Gastroesophageal sphincter (tissue), 4 donors: ENCODE measurements at regions not wholly inside any gene's neighbourhood (a gene's known extent, or its start where the extent isn't known, plus 50 kb on each side); places are given as distances from the start of the nearest gene placed in this dataset.

Experiments
- ATAC-seq: fragments of 150-250 bp; one replicate; pipeline ENCODE4 v1.9.1; 2016; ENCODE audit warnings: mild to moderate bottlenecking, moderate library complexity
- H3K27ac ChIP-seq, 4 donors: fragments of 200-600 bp; sonication (generic) in 3 of 4; 1 replicate in 3 of 4; 2 replicates in 1 of 4; pipeline ENCODE4 v1.5.1; 2016 to 2019
- H3K27me3 ChIP-seq: fragments of 200-600 bp; sonication (generic); one replicate; pipeline ENCODE4 v1.5.1; 2019
- H3K36me3 ChIP-seq, 2 donors: fragments of 200-600 bp; sonication (generic); one replicate each; pipeline ENCODE4 v1.5.1; 2019; ENCODE audit warnings: control low read depth in 1 of 2
- H3K4me1 ChIP-seq, 3 donors: fragments of 200-600 bp; sonication (generic); 1 replicate in 2 of 3; 2 replicates in 1 of 3; pipeline ENCODE4 v1.5.1; 2016 to 2019; ENCODE audit warnings: control low read depth in 2 of 3
- H3K4me3 ChIP-seq, 2 donors: fragments of 200-600 bp; sonication (generic); one replicate each; pipeline ENCODE4 v1.5.1; 2019; ENCODE audit warnings: mild to moderate bottlenecking in 1 of 2, moderate library complexity in 1 of 2
- H3K9me3 ChIP-seq, 3 donors: fragments of 200-600 bp; sonication (generic); one replicate each; pipeline ENCODE4 v1.5.1; 2017 to 2019; ENCODE audit warnings: control low read depth in 2 of 3
- EP300 ChIP-seq: sonication (generic); formaldehyde crosslinking; IDR thresholded peaks from one replicate; pipeline ENCODE4 v1.6.1; 2017; ENCODE audit warnings: antibody characterized with exemption, mild to moderate bottlenecking
- POLR2A ChIP-seq, 2 donors: fragments of 450-650 bp; IDR thresholded peaks; one replicate each; pipeline ENCODE4 v1.6.1; 2017; ENCODE audit warnings: antibody characterized with exemption in 2 of 2, mild to moderate bottlenecking in 2 of 2, moderate library complexity in 1 of 2
- POLR2AphosphoS5 ChIP-seq: sonication (generic); formaldehyde crosslinking; IDR thresholded peaks from one replicate; pipeline ENCODE4 v1.6.1; 2017; ENCODE audit warnings: antibody characterized with exemption
- WGBS, 2 donors: methylation state at CpG; one replicate each; pipeline ENCODE4 v1.1.5; 2018; ENCODE audit warnings: low coverage in 1 of 2; 5-methylcytosine and 5-hydroxymethylcytosine counted together
- TF ChIP-seq, protein P1 (sequence below), 4 experiments: fragments of 200-600 bp in 2 of 4; fragments of 450-650 bp in 2 of 4; sonication (generic) in 1 of 4; IDR thresholded peaks; one replicate each; pipeline ENCODE4 v1.5.1; 2017 to 2019; ENCODE audit warnings: antibody characterized with exemption in 4 of 4, mild to moderate bottlenecking in 2 of 4, moderate library complexity in 2 of 4

DNA sequence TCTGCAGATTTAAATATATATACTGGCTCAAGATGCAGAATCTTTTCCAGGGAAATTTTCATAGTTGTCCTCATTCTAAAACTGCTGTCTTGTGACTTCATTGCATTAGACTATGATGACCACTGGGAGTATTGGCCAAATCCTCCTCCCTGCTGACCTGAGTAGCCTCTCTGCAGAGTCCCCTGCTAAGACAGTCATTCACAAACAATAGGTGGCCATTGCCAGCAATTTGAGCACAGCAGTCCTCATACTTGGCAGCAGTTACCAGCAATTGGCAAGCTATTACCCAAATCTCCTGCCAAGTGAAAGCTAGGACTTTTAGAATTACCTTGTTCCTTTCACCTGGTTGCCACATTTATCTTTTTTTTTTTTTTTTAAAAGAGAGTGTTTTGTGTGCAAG, 325.8 kb downstream of the FAT3 start:
- no peaks in the 10 kb centered on the region for H3K4me1 ChIP-seq
- no peak overlapping the region for H3K27ac ChIP-seq
- ATAC-seq, result no peak
- no peaks in the 10 kb centered on the region for H3K27me3 ChIP-seq
- no peak for TF ChIP-seq EP300
- TF ChIP-seq POLR2AphosphoS5, result no peak
- TF ChIP-seq, protein P1, sequence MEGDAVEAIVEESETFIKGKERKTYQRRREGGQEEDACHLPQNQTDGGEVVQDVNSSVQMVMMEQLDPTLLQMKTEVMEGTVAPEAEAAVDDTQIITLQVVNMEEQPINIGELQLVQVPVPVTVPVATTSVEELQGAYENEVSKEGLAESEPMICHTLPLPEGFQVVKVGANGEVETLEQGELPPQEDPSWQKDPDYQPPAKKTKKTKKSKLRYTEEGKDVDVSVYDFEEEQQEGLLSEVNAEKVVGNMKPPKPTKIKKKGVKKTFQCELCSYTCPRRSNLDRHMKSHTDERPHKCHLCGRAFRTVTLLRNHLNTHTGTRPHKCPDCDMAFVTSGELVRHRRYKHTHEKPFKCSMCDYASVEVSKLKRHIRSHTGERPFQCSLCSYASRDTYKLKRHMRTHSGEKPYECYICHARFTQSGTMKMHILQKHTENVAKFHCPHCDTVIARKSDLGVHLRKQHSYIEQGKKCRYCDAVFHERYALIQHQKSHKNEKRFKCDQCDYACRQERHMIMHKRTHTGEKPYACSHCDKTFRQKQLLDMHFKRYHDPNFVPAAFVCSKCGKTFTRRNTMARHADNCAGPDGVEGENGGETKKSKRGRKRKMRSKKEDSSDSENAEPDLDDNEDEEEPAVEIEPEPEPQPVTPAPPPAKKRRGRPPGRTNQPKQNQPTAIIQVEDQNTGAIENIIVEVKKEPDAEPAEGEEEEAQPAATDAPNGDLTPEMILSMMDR (IDR thresholded peaks at IDR 0.05), result no peak
- no peak for TF ChIP-seq POLR2A (IDR thresholded peaks at IDR 0.05)
- no peaks in the 10 kb centered on the region for H3K9me3 ChIP-seq
- no peak overlapping the region for H3K4me3 ChIP-seq
- no peaks in the 10 kb centered on the region for H3K36me3 ChIP-seq

DNA sequence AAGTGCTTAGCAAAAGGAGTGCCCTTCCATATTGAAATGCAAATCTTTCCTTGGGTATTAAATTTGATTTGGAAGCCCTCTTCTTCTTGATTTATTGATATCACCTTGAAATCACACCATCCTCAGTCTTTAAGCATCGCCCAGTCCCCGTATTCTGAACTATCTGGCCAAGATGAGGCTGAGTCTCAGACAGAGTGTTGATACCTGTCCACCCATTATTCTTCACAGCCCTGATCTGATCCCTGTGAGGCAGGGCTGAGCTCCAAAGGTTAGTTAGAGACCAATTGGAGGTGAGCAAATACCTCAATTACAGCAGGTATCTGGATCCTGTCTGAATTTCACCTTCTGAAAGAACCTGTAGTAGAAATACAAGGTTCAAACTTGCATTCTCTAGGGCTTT, 326.3 kb downstream of the FAT3 start:
- Histone ChIP-seq H3K36me3 (no peaks in the 10 kb centered on the region), H3K4me3 (no peak overlapping the region), H3K9me3 (no peaks in the 10 kb centered on the region), H3K27me3 (no peaks in the 10 kb centered on the region), H3K27ac (no peak overlapping the region), H3K4me1 (no peaks in the 10 kb centered on the region)
- TF ChIP-seq EP300 (no peak), POLR2AphosphoS5 (no peak), POLR2A (IDR thresholded peaks at IDR 0.05) (no peak)
- TF ChIP-seq, protein P1 (IDR thresholded peaks at IDR 0.05), result no peak
- 100% methylated on average over 2 of the region's 2 CpGs for WGBS, 2 donors
- no peak for ATAC-seq

DNA sequence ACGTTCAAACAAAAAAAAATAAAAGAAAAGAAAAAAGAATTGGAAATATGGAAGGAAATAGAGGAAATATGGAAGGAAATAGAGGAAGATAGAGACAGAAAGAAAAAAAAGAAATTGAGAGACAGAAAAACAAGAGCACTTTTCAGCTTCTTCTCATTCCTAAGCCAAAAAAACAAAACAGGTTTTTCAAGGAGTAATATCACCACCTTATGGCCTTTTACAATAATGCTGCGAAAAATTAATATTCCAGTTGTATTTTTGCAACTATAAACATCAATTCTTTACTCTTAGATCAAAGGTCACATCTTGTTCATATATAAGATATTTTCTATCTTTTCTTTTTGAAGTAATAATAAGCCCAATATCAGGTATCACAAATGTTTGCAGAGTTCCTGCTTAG, 328.3 kb downstream of the FAT3 start:
- no peaks in the 10 kb centered on the region for H3K9me3 ChIP-seq
- WGBS, 2 donors, result 40 to 41% methylated on average over 2 of the region's 2 CpGs
- no peak for ATAC-seq
- no peak overlapping the region for H3K27ac ChIP-seq
- H3K27me3 ChIP-seq, result no peaks in the 10 kb centered on the region
- H3K36me3 ChIP-seq, result no peaks in the 10 kb centered on the region
- H3K4me1 ChIP-seq, result no peaks in the 10 kb centered on the region
- H3K4me3 ChIP-seq, result no peak overlapping the region
- TF ChIP-seq, protein P1 (IDR thresholded peaks at IDR 0.05), result peak in 1 of 4 experiments; percentile 15
- no peak for TF ChIP-seq EP300
- TF ChIP-seq POLR2AphosphoS5, result no peak

DNA sequence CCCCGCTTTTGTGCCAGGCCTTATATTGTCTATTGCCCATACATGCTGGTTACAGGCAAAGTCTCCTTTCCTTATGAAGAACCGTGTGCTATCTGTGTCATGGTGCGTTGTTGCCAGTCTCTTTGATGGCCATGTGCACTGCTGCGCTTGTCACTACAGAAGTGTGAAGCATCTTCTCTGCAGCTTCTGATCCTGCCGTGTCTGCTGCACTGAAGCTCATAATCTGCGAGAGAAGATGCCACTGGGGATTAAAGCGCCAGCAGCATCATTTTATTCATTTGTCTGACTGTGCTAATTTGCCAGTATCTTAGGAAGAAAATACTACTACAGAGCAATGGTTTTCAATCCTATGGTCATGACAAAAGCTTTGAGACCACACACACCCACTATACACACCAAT, 330.1 kb downstream of the FAT3 start:
- TF ChIP-seq POLR2AphosphoS5 (no peak), EP300 (no peak)
- TF ChIP-seq, protein P1 (IDR thresholded peaks at IDR 0.05), result no peak
- H3K27ac ChIP-seq, result no peak overlapping the region
- WGBS, 2 donors, result 89 to 93% methylated on average over 3 to 6 of the region's 7 CpGs

DNA sequence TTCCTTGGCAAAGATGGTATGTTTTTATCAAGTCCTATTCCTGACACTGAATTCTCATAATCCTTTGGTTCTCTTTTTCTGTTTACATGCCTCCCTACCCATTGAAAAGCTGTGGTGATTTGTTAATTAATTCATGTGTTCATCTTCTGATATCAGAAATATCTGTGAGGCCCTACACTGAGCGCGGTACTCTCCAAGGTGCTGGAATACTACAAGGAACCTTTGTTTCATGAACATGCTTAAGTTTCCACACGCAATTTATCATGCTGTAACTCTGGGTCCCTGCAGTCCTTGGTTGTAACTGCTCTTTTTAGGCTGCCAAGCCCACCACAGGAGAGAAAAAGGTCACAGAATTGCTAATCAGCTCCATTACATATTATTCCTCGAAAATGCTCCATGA, 331.8 kb downstream of the FAT3 start:
- WGBS, 2 donors, result 52 to 63% methylated on average over 4 of the region's 4 CpGs
- no peaks in the 10 kb centered on the region for H3K27me3 ChIP-seq
- no peak for ATAC-seq
- no peak overlapping the region for H3K27ac ChIP-seq
- H3K4me3 ChIP-seq, result no peak overlapping the region
- TF ChIP-seq POLR2AphosphoS5, result no peak
- TF ChIP-seq, protein P1 (IDR thresholded peaks at IDR 0.05), result no peak
- H3K4me1 ChIP-seq, result no peaks in the 10 kb centered on the region
- no peaks in the 10 kb centered on the region for H3K36me3 ChIP-seq
- H3K9me3 ChIP-seq, result no peaks in the 10 kb centered on the region

More for the DNA sequence above, 330.1 kb downstream of the FAT3 start:
- Histone ChIP-seq H3K9me3 (no peaks in the 10 kb centered on the region), H3K36me3 (no peaks in the 10 kb centered on the region), H3K4me1 (no peaks in the 10 kb centered on the region), H3K27me3 (no peaks in the 10 kb centered on the region), H3K4me3 (no peak overlapping the region)
- no peak for ATAC-seq
